HEK293 (cell line): ENCODE measurements at regions not wholly inside any gene's neighbourhood (a gene's known extent, or its start where the extent isn't known, plus 50 kb on each side); places are given as distances from the start of the nearest gene placed in this dataset.

Experiments
- CTCF ChIA-PET: fragments of 350-600 bp; formaldehyde crosslinking; extraction: SDS; loops from one replicate; lab custom pipeline; 2021; ENCODE audit warnings: antibody characterized with exemption; lab: Yijun Ruan, JAX
- POLR2A ChIA-PET: fragments of 300-600 bp; formaldehyde crosslinking; extraction: SDS; loops from one replicate; lab custom pipeline; 2020; ENCODE audit warnings: antibody characterized with exemption, inconsistent platforms; lab: Yijun Ruan, JAX
- H3K27ac ChIP-seq: fragments of 200-500 bp; sonication (Bioruptor generic); 2 replicates; pipeline ENCODE4 v1.5.1; 2014; ENCODE audit warnings: low read depth, low read length, control low read depth, inconsistent platforms; ENCODE audit errors: extremely low read depth
- H3K36me3 ChIP-seq, 2 experiments: fragments of 200-500 bp in 1 of 2; sonication (Bioruptor generic) in 1 of 2; 1 replicate in 1 of 2; 2 replicates in 1 of 2; pipeline ENCODE4 v1.5.1; 2014 to 2017; ENCODE audit warnings: inconsistent platforms in 2 of 2, low read length in 2 of 2; ENCODE audit not compliant: control insufficient read depth in 2 of 2, insufficient read depth in 1 of 2
- H3K4me1 ChIP-seq: fragments of 200-500 bp; sonication (Bioruptor generic); 2 replicates; pipeline ENCODE4 v1.5.1; 2014; ENCODE audit warnings: mild to moderate bottlenecking, low read length, inconsistent platforms; ENCODE audit not compliant: control insufficient read depth, insufficient read depth
- H3K4me3 ChIP-seq: 2 replicates; pipeline ENCODE4 v1.5.1; 2011; ENCODE audit warnings: low read depth, mild to moderate bottlenecking, control low read depth, low read length, moderate library complexity
- H3K9me3 ChIP-seq: fragments of 200-500 bp; sonication (Bioruptor generic); 2 replicates; pipeline ENCODE4 v1.5.1; 2014; ENCODE audit warnings: low read depth, low read length, inconsistent platforms; ENCODE audit not compliant: control insufficient read depth, insufficient read depth
- AEBP2 ChIP-seq: fragments of 450-650 bp; formaldehyde crosslinking; IDR thresholded peaks from 2 replicates; pipeline ENCODE4 v1.5.1; 2016; ENCODE audit warnings: missing biosample characterization, missing genetic modification characterization, borderline replicate concordance
- BCL11A ChIP-seq: fragments of 450-650 bp; formaldehyde crosslinking; IDR thresholded peaks from 2 replicates; pipeline ENCODE4 v1.5.1; 2016; ENCODE audit warnings: low read depth, missing biosample characterization, missing genetic modification characterization
- BCL6B ChIP-seq: fragments of 450-650 bp; formaldehyde crosslinking; IDR thresholded peaks from 2 replicates; pipeline ENCODE4 v1.5.1; 2017; ENCODE audit warnings: missing biosample characterization, missing genetic modification characterization
- CTCF ChIP-seq: fragments of 450-650 bp; formaldehyde crosslinking; IDR thresholded peaks from 2 replicates; pipeline ENCODE4 v1.5.1; 2016; ENCODE audit warnings: missing biosample characterization, missing genetic modification characterization
- INSM2 ChIP-seq: fragments of 450-650 bp; formaldehyde crosslinking; IDR thresholded peaks from 2 replicates; pipeline ENCODE4 v1.5.1; 2016; ENCODE audit warnings: missing biosample characterization, missing genetic modification characterization
- KLF10 ChIP-seq: fragments of 450-650 bp; IDR thresholded peaks from 2 replicates; pipeline ENCODE4 v1.5.1; 2018; ENCODE audit warnings: missing biosample characterization, mild to moderate bottlenecking, missing genetic modification characterization
- KLF17 ChIP-seq: fragments of 450-650 bp; formaldehyde crosslinking; IDR thresholded peaks from 2 replicates; pipeline ENCODE4 v1.5.1; 2016; ENCODE audit warnings: missing biosample characterization, missing genetic modification characterization
- KLF9 ChIP-seq: fragments of 450-650 bp; formaldehyde crosslinking; IDR thresholded peaks from 2 replicates; pipeline ENCODE4 v1.5.1; 2016; ENCODE audit warnings: missing biosample characterization, missing genetic modification characterization, low read depth
- PBX3 ChIP-seq: sonication (generic); formaldehyde crosslinking; IDR thresholded peaks from 2 replicates; pipeline ENCODE4 v1.8.1; 2022; ENCODE audit warnings: mild to moderate bottlenecking, moderate library complexity, missing genetic modification reagents
- TCF7L2 ChIP-seq: IDR thresholded peaks from 2 replicates; pipeline ENCODE4 v1.6.1; 2011; ENCODE audit warnings: low read depth, mild to moderate bottlenecking, inconsistent platforms, low read length, moderate library complexity, borderline replicate concordance
- YY1 ChIP-seq: fragments of 450-650 bp; formaldehyde crosslinking; IDR thresholded peaks from 2 replicates; pipeline ENCODE4 v1.5.1; 2018; ENCODE audit warnings: missing biosample characterization, missing genetic modification characterization
- ZBTB17 ChIP-seq: fragments of 450-650 bp; formaldehyde crosslinking; IDR thresholded peaks from 2 replicates; pipeline ENCODE4 v1.5.1; 2016; ENCODE audit warnings: missing biosample characterization, missing genetic modification characterization
- ZBTB48 ChIP-seq: fragments of 450-650 bp; formaldehyde crosslinking; IDR thresholded peaks from 2 replicates; pipeline ENCODE4 v1.5.1; 2016; ENCODE audit warnings: missing biosample characterization, missing genetic modification characterization
- ZBTB7A ChIP-seq: fragments of 450-650 bp; formaldehyde crosslinking; IDR thresholded peaks from 2 replicates; pipeline ENCODE4 v1.5.1; 2016; ENCODE audit warnings: low read depth, missing biosample characterization, missing genetic modification characterization
- ZFP41 ChIP-seq: fragments of 450-650 bp; formaldehyde crosslinking; IDR thresholded peaks from 2 replicates; pipeline ENCODE4 v1.5.1; 2016; ENCODE audit warnings: missing biosample characterization, missing genetic modification characterization, borderline replicate concordance
- ZFP69B ChIP-seq: fragments of 450-650 bp; formaldehyde crosslinking; IDR thresholded peaks from 2 replicates; pipeline ENCODE4 v1.5.1; 2016; ENCODE audit warnings: missing biosample characterization, missing genetic modification characterization
- ZNF121 ChIP-seq: fragments of 450-650 bp; formaldehyde crosslinking; IDR thresholded peaks from 2 replicates; pipeline ENCODE4 v1.5.1; 2016; ENCODE audit warnings: missing biosample characterization, missing genetic modification characterization
- ZNF19 ChIP-seq: fragments of 450-650 bp; formaldehyde crosslinking; IDR thresholded peaks from 2 replicates; pipeline ENCODE4; 2016; ENCODE audit warnings: missing biosample characterization, missing genetic modification characterization, low read depth
- ZNF214 ChIP-seq: fragments of 450-650 bp; formaldehyde crosslinking; IDR thresholded peaks from 2 replicates; pipeline ENCODE4 v1.5.1; 2017; ENCODE audit warnings: missing biosample characterization, mild to moderate bottlenecking, missing genetic modification characterization, borderline replicate concordance
- ZNF302 ChIP-seq: fragments of 450-650 bp; formaldehyde crosslinking; IDR thresholded peaks from 2 replicates; pipeline ENCODE4 v1.5.1; 2016; ENCODE audit warnings: missing biosample characterization, missing genetic modification characterization, low read depth
- ZNF416 ChIP-seq: fragments of 450-650 bp; formaldehyde crosslinking; IDR thresholded peaks from 2 replicates; pipeline ENCODE4 v1.5.1; 2016; ENCODE audit warnings: missing biosample characterization, missing genetic modification characterization
- ZNF501 ChIP-seq: fragments of 450-650 bp; formaldehyde crosslinking; IDR thresholded peaks from 2 replicates; pipeline ENCODE4 v1.5.1; 2016; ENCODE audit warnings: missing biosample characterization, missing genetic modification characterization
- ZNF530 ChIP-seq: fragments of 450-650 bp; formaldehyde crosslinking; IDR thresholded peaks from 2 replicates; pipeline ENCODE4 v1.5.1; 2016; ENCODE audit warnings: low read depth, missing biosample characterization, missing genetic modification characterization
- ZNF561 ChIP-seq: fragments of 450-650 bp; IDR thresholded peaks from 2 replicates; pipeline ENCODE4 v1.5.1; 2018; ENCODE audit warnings: missing biosample characterization, missing genetic modification characterization, borderline replicate concordance
- ZNF596 ChIP-seq: fragments of 450-650 bp; IDR thresholded peaks from 2 replicates; pipeline ENCODE4 v1.5.0; 2018; ENCODE audit warnings: missing biosample characterization, mild to moderate bottlenecking, missing genetic modification characterization, moderate library complexity
- ZNF654 ChIP-seq: fragments of 450-650 bp; formaldehyde crosslinking; IDR thresholded peaks from 2 replicates; pipeline ENCODE4 v1.5.1; 2016; ENCODE audit warnings: low read depth, missing biosample characterization, missing genetic modification characterization
- ZNF785 ChIP-seq: fragments of 450-650 bp; formaldehyde crosslinking; IDR thresholded peaks from 2 replicates; pipeline ENCODE4 v1.5.1; 2016; ENCODE audit warnings: missing biosample characterization, missing genetic modification characterization
- ZNF792 ChIP-seq: fragments of 450-650 bp; formaldehyde crosslinking; IDR thresholded peaks from 2 replicates; pipeline ENCODE4 v1.5.1; 2016; ENCODE audit warnings: missing biosample characterization, missing genetic modification characterization
- ZSCAN16 ChIP-seq: fragments of 450-650 bp; formaldehyde crosslinking; IDR thresholded peaks from 2 replicates; pipeline ENCODE4 v1.5.1; 2016; ENCODE audit warnings: missing biosample characterization, missing genetic modification characterization

- TF ChIP-seq PBX3 (CRISPR knock-in tag) (no peak), BCL11A (tag by site-specific recombination) (no peak), ZNF596 (tag by site-specific recombination) (no peak), ZNF654 (tag by site-specific recombination) (no peak), AEBP2 (no peak), TCF7L2 (no peak), ZBTB17 (tag by site-specific recombination) (no peak), INSM2 (no peak), ZNF19 (no peak), ZFP69B (no peak), ZSCAN16 (tag by site-specific recombination) (no peak), ZNF416 (tag by site-specific recombination) (no peak), CTCF (tag by site-specific recombination) (no peak), ZNF792 (tag by site-specific recombination) (no peak), ZNF785 (no peak), ZNF121 (tag by site-specific recombination) (no peak), KLF9 (tag by site-specific recombination) (no peak)
- H3K4me3 ChIP-seq, result no peak overlapping the region
- no peaks in the 10 kb centered on the region for H3K36me3 ChIP-seq
- ChIA-PET CTCF (no interaction called here), POLR2A (interaction anchor here (1.2 to 6.3 kb wide), 8 partner anchors 15 to 1117 kb away, joined by 3 to 338 read pairs (median 26); a partner anchor contains a TSS)
- H3K4me1 ChIP-seq, result no peaks in the 10 kb centered on the region
- H3K27ac ChIP-seq, result no peak overlapping the region
- H3K9me3 ChIP-seq, result no peaks in the 10 kb centered on the region
Measured at GRCh38 chr6:27148404-27148795, 99.1 kb upstream of the PRSS16 start.

- no peaks in the 10 kb centered on the region for H3K36me3 ChIP-seq
- no peaks in the 10 kb centered on the region for H3K9me3 ChIP-seq
- H3K4me3 ChIP-seq, result no peak overlapping the region
- no peaks in the 10 kb centered on the region for H3K4me1 ChIP-seq
- no peak overlapping the region for H3K27ac ChIP-seq
- ChIA-PET POLR2A (interaction anchor here (0.7 to 3.4 kb wide), 2 partner anchors 16 to 689 kb away, joined by 3 to 23 read pairs; a partner anchor contains a TSS), CTCF (no interaction called here)
- no peak for TF ChIP-seq ZNF302 (tag by site-specific recombination)
- no peak for TF ChIP-seq BCL6B (tag by site-specific recombination)
- no peak for TF ChIP-seq ZBTB48 (tag by site-specific recombination)
- TF ChIP-seq KLF17 (tag by site-specific recombination), result no peak
- TF ChIP-seq ZFP41 (tag by site-specific recombination), result no peak
- no peak for TF ChIP-seq ZNF501 (tag by site-specific recombination)
- no peak for TF ChIP-seq ZNF561 (tag by site-specific recombination)
- TF ChIP-seq YY1, result no peak
- no peak for TF ChIP-seq ZNF19
- TF ChIP-seq ZBTB7A (tag by site-specific recombination), result no peak
- no peak for TF ChIP-seq KLF10 (tag by site-specific recombination)
- TF ChIP-seq ZNF530, result no peak
- no peak for TF ChIP-seq ZNF214 (tag by site-specific recombination)
Measured at GRCh38 chr6:27149150-27149549, 98.4 kb upstream of the PRSS16 start.
